SHP77 (cell line): ENCODE measurements at regions not wholly inside any gene's neighbourhood (a gene's known extent, or its start where the extent isn't known, plus 50 kb on each side); places are given as distances from the start of the nearest gene placed in this dataset.

Source experiments
- DNase-seq, 2 experiments: peaks; one replicate each; lab custom pipeline; 2025; lab: John Stamatoyannopoulos, UW

- DNase-seq, result no peak
Observed at GRCh38 chr10:110434489-110435096, 63.1 kb upstream of the DUSP5 start.

- DNase-seq, result no peak
Observed at GRCh38 chr10:110436554-110437350, 61.0 kb upstream of the DUSP5 start.

- no peak for DNase-seq
Observed at GRCh38 chr10:110437351-110437605, 60.4 kb upstream of the DUSP5 start.

- DNase-seq, result no peak
Observed at GRCh38 chr10:110437761-110438341, 59.9 kb upstream of the DUSP5 start.

GRCh38 chr10:110442746-110443145 lies 55.0 kb upstream of the DUSP5 start:
- no peak for DNase-seq

DNA sequence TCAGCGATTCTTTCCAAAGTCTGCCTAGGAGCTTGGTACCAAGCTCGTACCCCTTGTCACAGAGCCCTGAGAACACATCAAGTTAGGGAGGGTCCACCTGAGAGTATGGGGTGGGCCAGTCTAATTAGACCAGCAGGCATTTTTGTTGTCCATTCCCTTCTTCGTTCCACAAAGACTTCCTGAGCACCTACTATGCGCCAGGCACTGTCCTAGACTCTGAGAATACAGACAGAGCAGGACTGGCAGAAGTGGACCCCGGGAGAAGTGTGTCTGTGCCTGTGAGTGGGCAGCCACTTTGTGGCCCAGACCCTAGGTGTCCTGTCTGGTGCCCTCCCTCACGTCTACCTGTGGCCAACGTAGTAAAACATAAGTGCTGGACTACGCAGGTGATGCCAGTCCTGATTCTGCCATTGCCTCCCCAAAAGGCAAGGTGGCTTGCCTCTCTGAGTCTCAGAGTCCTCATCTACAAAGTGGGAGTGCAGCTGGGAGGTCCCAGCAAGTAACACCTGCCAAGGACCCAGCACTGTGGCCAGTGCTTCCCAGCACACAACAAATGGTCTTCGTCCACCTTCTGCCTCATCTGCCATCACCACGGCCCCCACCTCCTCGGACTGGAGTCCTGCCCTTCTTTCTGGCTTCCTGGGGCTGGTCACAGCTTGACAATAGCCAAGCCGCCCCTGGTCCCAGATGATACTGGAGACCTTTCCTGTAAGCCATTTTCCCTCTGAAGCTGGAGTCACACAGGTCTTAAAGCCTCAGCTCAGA lies 54.3 kb upstream of the DUSP5 start:
- DNase-seq, result no peak

GRCh38 chr10:110444004-110444337 lies 53.7 kb upstream of the DUSP5 start:
- no peak for DNase-seq

- no peak for DNase-seq
Observed at GRCh38 chr10:110445871-110446270, 51.8 kb upstream of the DUSP5 start.

DNA sequence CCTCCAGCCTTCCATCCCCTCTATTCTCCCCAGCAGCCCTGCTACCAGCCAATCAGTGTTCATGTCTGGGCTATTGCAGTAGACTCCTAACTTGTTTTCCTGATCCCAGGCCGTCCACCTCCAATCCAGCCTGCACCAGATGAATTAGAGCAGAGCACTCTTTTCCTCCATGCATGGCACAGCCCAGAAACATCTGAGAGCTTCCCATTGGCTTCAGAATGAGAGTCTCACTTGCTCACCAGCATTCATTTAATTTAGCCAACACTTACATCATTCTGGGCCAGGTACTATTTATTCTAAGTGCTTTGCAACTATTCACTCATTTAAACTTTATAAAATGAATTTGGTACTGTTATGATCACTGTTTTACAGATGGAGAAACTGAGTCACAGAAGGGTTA lies 51.4 kb upstream of the DUSP5 start:
- DNase-seq, result no peak

DNA sequence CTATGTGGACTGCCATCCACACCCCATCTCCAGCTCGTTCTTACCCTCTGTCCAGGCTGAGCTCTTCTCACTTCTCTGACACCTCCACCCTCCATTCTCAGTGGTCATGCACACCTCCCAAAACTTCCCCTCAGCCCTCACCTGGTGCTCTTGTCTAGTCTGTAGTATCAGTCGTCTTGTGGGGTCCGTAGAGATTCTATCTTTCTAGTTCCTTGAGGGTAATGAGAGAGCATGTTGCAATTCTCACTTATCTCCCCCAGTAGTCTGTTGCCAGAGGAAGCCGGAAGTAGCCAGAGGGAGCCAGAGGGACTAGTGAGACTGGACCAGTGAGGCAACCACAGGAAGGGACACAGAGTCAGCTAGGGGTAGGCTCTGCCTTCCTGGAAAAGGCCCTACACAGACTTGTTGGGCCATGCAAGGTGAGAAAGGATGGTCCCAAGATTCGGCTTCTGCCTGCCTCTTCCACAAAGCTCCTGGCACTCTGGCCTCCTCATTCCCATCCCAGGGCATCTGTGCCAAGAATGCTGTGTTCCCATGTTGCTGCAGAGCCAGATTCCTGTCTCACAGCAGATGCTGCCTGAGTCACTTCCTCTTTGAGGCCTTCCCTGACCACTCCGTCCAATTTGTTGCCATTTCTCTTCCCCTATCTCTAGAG lies 50.6 kb upstream of the DUSP5 start:
- DNase-seq, result no peak

GRCh38 chr10:110447886-110448285 lies 49.8 kb upstream of the DUSP5 start:
- DNase-seq, result no peak
